GM19240 (cell line): ENCODE measurements at regions not wholly inside any gene's neighbourhood (a gene's known extent, or its start where the extent isn't known, plus 50 kb on each side); places are given as distances from the start of the nearest gene placed in this dataset.
"Not testable (repeated sequence)": the region's sequence is repeated elsewhere in the genome, so short reads cannot be mapped to it uniquely, and the experiment has no call there.

Source experiments
- DNase-seq: peaks from one replicate; pipeline ENCODE4 v3.0.0; 2011; ENCODE audit warnings: low spot score; ENCODE audit not compliant: insufficient read length

DNA sequence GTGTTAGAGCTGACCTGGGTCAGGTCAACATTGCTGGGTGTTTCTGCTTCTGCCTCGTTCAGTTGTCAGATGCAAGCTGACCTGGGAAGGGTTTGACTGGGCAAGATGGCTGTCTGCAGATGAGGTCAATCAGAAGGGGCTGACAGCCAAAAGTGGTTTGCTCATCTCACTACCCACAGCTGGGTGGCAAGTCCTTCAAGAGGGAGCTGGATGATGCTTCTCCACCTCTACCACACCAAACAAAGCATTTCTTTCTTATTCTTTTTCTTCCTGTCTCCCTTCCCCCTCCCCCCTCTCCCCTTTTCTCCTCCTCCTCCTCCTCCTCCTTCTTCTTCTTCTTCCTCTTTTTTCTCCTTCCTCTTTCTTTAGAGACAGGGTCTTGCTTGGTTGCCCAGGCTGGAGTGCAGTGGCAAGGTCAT, 268.2 kb upstream of the PLEKHG7 start:
- no peak for DNase-seq

DNA sequence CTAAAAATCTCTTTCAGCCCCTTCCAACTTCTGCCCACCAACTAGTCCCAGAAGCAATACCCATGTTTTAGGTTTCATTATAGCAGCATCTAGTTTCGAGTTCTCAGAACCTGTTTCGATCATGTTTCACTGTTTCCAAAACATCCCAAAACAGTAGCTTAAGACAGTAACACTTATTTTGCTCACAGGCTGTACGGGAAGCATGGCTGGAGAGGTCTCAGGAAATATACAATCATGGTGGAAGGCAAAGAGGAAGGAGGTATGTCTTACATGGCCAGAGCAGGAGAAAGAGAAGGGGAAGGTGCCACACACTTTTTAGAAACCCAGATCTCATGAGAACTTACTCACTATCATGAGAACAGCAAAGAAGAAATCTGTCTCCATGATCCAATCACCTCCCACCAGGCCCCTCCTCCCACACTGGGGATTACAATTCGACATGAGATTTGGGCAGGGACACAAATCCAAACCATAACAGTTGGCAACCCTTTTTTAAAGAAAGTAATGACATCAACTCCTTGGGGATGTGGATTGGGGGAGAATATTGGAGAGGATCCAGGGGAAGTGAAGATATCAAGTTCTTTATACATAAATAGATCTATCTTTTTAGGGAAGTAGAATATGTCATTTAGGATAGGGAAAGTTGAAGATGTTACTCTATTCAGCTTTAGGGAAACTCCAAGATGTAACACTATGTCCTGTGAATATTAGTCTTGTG, 269.9 kb upstream of the PLEKHG7 start:
- no peak for DNase-seq

DNA sequence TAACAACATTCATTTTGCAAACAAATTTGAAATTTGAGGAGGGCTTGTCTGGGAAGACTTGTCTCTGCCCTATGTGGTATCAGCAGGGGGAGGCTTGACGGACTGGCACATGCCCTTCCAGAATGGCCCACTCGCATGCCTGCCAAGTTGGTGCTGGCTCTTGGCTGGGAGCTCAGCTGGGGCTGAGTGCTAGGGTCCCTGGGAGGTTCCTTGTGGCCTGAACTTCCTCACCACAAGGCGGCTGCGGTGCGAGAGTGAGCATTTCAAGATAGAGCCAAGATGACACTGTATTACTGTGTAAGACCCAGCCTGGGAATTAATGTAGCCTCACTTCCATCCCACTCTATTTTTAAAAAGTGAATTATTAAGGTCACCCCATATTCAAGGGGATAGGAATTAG, 271.6 kb upstream of the PLEKHG7 start:
- no peak for DNase-seq

DNA sequence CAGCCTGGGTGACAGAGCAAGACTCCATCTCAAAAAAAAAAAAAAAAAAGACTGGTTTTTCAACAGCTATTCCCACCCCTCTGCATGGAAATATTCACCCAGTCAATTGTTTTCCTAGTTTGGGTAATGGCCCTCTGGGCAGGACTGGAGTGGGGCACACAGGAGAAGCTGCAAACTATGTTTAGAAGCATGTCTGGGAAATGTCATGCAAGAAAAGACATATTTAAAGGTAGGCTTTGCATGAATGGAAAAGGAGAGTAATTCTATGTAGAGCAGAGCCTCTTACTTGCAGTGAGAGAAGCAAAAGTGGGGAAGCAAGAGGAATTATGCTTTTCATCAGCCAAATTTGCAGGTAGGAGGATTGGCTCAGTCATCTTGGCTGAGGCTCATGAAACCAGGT, 276.5 kb upstream of the PLEKHG7 start:
- no peak for DNase-seq

DNA sequence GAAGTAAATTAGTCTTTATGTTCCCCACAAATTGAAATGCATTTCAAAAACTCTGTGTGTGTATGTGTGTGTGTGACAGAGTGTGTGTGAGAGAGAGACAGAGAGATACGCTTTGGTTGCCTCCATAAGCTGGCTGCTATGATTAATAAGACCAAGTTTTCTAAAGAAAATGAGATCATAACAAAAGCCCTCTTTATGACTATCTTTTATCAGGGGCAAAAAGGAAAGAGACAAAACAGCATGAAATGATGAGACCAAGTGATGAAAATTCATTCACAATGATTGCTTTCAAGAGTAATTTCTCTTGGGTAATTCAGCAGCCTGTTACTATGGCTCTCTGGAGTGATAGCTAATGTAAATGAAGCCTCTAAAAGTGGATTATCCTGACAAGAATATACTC, 277.6 kb upstream of the PLEKHG7 start:
- DNase-seq: no peak

DNA sequence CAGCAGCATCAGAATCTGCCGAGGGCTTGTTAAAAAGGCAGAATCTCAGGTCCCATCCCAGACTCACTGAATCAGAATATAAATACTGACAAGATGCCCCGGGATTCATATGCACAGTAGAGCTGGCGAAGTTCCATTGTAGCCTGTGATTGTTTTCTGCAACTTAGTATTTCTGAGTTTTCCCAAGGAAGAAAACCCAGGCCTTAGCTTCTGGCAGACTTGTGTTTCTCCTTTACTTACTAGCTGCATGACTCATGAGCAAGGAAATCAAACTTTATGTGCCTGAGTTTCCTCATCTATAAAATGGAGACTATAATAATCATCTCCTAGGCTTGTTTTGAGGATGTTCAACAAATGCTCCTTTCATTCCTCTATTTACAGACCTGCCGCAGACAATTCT, 278.5 kb upstream of the PLEKHG7 start:
- DNase-seq: no peak

DNA sequence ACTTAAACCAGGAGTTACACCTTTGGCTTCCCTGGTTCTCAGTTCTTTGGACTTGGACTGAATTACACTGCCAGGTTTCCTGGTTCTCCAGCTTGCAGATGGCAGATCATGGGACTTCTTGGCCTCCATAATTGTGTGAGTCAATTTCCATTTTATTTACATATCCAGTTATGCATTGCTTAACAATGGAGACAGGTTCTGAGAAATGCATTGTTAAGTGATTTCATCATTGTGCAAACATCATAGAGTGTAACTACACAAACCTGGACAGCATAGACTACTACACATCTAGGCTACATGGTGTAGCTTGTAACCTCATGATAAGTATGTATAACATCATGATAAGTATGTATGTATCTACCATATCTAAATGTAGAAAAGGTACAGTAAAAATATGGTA, 276.1 kb upstream of the BTG1 start:
- no peak for DNase-seq

DNA sequence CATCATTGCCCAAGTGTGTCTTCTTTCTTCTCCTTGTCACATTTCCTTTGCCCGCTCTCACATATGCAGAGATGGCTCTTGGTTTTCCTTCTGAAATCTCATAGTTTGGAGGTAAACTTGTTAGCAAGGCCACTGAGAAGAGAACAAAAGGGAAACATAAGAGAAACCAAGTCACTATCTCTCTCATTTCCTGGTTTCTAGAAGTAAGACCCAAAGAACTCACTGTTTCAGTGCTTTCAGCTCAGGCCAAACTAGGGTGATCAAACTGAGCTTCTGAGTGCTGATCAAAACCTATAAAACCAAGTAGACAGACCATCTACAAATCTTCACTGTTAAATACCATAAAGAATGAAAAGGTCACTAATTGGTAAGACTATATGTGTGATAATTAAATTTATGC, 275.4 kb upstream of the BTG1 start:
- no peak for DNase-seq

DNA sequence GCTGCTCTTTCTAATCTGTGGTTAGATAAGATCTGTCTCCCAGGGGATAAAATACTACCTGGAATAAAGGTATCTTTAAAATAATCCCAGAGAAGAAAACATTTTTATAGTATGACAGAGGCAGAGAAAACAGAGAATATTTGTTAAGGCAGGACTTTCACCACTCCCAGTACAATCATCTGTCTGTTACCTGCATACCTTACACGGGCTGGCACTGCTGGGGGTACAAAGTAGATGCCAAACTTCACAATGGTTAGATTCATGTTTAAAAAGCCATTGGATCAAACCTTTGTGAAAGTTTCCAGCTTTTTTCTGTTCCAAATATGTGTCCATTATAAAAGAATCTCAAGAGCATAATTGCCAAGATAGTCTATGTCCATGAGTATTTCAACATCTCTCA, 273.6 kb upstream of the BTG1 start:
- no peak for DNase-seq

DNA sequence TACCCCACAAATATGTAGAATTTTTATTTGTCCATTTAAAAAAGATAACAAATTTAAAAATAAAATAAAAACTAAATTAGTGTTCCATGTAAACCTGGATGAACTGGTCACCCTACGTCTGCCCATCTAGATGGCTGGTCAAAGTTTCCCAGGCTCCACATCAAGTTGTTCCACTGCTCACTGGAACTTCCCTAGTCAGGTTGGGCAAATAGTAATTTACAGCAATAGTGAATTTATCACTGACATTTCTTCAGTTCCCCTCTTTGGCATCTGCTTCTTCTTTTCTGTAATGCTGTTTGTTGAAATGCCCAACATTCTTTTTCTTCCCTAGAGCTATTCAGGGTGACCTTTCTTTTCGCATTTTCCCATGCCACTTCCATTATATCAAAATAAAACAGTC, 272.7 kb upstream of the BTG1 start:
- no peak for DNase-seq

DNA sequence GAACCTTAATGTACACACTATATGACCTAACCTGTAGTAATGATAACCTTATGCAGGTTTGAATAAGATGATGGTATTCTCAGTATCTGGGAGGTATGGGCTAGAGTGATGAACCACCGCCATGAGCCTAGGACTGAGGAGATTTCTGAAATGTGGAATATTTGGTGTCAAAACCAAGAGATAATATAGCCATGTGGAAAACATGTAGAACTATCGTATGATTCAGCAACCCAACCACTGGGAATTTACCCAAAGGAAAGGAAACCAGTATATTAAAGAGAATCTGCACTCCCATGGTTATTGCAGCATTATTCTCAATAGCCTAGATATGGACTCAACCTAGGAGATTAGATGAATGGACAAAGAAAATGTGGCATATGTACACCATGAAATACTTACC, 271.7 kb upstream of the BTG1 start:
- DNase-seq: no peak

DNA sequence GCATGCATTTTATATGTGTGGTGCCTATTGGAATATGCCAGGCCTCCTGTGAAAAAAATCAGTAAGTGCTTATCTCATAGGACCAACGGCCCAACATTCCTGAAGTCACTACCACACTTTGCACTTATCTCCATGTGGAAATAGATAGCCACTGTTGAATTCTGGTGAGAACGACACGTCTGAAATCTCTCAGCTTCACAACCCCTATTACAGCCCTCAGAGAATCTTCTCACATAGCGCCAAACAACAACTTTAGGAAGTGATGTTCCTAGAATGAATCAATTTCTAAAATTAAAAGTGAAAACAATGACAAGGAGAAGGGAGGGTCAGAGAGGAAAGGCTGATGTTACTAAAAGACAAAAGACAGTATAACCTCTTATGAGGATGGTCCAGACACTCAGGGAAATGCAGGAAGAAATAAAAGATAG, 270.8 kb upstream of the BTG1 start:
- DNase-seq: no peak

DNA sequence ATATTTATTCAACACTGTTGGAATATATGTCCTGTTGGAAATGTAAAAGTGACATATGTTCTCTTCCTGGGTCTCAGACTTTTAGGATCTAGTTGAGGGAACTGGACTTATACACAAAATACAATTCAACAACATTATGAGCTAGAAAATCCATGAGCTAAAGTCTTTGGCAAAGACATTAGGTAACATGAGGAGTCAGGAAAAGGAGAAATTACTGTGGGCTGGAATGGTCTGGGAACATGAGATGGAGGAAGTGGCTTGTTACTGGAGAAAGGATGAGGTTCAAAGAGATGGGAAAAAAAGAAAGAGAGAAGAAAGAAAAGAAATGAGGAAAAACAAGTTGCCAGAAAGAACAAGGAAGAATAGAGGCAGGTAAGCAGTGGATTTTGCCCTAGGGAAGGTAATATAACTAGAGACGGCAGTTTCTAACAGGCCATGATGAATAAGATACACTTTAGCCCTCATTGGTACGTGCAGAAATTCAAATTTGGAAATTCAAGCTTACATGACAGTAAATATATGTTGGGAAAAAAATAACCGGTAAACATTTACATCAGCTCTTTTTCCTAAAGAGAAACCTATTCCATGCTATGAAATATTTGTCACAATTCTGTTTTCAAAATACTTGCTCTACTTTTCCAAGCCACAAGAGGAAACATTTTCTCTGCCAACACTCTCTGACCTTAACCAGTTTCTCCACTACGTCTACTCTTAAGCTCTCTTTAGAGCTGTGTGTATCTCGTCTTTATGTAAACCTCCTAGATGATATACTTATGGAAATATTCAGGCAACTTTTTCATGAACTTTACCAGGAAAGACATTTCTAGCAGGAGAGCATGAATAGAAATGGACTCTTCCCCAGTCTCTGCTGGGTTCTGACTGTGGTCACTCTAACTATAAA, 268.8 kb upstream of the BTG1 start:
- DNase-seq: no peak

DNA sequence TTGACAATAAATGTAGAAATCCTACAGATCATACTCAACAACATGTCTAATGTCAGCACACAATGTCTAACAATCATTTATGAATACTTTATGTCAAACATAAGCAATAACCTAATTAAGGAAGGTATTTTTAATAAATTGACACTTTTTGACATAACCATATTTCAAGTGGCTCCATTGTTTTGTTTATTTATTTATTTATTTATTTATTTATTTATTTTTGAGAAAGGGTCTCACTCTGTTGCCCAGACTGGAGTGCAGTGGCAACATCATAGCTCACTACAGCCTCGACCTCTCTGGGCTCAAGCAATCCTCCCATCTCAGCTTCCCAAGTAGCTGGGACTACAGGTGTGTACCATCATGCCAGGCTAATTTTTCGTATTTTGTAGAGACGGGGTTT, 267.6 kb upstream of the BTG1 start:
- no peak for DNase-seq

DNA sequence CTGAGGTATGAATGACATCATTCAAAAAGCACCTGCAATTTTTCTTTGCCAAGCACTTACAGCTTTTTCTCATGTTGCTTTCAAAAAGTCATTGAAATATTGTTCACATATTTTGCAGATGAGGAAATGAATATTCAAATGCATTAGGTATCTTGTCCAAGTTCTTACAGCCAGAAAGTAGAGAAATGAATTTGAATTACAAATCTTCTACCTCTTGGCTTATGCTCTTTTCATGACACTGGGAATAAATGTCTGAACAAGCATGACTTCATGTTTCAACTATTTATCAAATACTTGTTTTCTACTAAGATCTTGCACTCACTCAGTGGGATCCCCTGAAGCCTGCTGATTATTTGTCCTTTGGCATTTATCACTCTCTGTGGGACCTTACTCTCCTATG, 267.2 kb upstream of the BTG1 start:
- DNase-seq: no peak

DNA sequence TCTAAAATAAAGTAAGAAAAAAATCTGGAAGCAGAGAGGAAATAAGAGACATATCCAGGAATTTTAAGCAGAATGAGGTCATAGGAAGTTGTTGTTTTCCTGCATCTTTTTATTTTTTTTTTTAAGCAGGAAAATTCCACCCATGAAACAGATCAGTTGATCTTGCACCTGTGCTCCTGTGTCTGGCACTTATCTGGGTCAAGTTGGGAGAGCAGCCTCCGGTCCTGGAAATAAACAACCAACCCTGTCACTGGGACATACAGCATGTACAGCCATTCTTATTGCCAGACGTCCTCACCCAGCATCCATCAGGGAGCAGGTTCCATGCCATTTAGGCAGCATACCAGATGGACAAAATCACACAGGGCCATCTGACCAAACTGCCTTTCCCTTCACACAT, 266.0 kb upstream of the BTG1 start:
- DNase-seq: no peak

DNA sequence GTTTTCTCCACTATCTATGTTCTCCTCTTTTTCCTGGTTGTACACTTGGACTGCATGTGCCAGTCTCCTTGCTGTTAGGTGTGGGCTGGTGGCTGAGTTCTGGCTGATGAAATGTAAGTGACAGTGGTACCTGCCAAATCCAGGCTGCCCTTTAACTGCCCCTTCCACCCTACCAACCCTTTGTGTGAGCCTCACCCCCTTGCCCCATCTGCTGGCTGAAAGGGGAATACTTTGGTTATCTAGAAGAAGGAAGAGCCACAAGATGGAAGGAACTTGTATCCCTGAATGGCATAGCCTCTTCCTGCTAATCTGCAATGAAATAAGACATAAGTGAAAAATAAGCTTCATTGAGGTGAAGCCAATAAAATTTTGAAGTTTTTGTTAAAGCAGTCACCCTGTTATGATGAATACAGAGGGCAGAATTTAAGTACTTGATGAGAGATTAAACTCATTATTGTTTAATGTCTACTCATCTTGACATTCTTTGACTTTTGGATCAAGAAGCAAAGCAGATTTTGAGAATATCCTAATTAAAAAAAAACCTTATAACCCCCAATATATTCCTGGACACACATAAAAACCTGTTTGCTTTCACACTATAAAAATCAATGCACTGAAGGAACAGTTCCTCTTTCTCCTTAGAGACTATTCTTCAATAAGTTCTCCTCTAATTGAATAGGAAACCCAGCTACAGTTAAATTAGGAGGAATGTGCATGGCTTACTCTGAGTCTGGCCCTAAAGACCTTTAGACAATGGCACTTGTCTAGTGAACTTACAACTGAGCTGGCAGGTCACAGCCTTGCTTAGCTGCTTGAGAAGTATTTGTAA, 262.6 kb upstream of the BTG1 start:
- no peak for DNase-seq

DNA sequence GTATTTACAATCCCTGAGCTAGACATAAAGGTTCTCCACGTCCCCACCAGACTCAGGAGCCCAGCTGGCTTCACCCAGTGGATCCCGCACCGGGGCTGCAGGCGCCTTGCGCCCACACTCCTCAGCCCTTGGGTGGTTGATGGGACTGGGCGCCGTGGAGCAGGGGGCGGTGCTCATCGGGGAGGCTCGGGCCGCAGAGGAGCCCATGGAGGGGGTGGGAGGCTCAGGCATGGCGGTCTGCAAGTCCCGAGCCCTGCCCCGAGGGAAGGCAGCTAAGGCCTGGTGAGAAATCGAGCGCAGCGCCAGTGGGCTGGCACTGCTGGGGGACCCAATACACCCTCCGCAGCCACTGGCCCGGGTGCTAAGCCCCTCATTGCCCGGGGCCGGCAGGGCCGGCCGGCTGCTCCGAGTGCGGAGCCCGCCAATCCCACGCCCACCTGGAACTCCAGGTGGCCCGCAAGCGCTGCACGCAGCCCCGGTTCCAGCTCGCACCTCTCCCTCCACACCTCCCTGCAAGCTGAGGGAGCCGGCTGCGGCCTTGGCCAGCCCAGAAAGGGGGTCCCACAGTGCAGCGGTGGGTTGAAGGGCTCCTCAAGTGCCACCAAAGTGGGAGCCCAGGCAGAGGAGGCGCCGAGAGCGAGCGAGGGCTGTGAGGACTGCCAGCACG, 260.9 kb upstream of the BTG1 start:
- not testable (repeated sequence) for DNase-seq

DNA sequence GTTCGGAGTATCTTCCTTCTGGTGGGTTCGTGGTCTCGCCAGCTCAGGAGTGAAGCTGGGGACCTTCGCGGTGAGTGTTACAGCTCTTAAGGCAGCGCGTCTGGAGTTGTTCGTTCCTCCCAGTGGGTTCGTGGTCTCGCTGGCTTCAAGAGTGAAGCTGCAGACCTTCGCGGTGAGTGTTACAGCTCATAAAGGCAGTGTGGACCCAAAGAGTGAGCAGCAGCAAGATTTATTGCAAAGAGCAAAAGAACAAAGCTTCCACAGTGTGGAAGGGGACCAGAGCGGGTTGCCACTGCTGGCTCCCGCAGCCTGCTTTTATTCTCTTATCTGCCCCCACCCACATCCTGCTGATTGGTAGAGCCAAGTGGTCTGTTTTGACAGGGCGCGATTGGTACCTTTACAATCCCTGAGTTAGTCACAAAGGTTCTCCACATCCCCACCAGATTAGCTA, 260.2 kb upstream of the BTG1 start:
- not testable (repeated sequence) for DNase-seq

DNA sequence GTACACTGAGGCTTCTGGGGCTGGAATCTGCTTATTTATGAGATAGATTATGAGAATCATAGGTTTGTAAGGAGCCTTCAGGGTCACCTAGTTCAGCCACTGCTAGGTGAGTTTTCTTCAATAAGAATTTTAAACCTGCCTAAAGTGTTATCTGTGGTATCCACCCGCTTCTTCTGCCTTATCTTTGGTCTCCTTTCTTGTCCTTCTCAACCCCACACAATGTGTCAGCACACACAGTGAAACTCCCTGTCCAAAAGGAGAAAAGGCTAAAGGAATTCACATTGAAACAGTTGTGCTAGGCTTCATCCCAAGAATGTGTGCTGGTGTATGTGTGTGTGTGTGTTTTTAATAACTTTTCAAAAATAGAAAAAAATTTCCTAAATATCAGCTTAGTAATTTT, 259.3 kb upstream of the BTG1 start:
- no peak for DNase-seq

DNA sequence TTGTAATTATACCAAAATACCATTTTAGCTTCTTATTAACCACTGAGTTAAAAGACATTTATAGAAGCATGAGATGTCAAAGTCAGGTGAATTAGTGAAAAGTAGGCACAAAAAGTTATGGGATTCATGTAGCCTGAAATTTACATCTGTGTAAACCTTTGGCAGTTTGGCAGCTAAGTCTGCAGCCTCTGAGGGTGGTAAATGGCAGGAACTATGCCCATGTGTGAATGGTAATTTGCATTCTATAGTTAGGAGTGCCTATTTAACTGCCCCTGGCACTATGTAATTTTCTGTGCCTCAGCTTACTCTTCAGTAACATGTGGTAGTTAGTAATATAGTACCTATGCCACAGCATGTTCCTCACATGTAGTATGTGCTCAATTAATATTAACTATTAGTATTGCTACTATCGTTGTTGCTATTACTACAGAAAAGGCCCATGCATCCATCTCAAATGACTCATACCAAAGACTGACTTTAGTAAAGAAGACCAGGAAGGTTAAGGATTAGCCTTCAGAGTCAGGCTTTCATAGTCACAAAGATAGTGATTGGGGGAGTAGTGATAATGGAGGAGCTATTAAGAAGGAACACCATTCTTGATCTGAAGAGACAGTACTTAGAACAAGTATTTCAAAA, 258.7 kb upstream of the BTG1 start:
- no peak for DNase-seq
